ENCODE measurements at regions not wholly inside any gene's neighbourhood (a gene's known extent, or its start where the extent isn't known, plus 50 kb on each side); places are given as distances from the start of the nearest gene placed in this dataset.

DNA sequence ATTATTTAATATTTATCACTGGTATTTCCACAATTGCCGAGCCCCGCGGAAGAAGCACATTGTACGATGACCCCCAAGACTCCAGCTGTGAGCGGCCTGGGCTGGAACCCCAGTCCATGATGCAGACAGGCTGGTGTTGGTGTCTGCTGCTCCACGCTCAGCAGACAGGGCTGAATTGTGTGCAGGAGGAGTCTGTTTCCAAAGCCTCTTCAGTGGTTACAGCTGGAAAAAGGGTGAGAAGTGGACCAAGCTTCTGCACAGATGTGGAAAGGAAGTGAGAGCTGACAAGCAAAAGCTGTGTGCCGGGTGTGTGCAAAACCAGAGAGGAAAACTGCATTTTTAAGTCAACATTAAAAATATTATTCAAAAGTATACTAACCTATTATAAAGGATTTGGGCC, 500.4 kb downstream of the GALR1 start:
- TF ChIP-seq POLR2A (IDR thresholded peaks at IDR 0.05) (no peak), POLR2AphosphoS5 (IDR thresholded peaks at IDR 0.05) (no peak)
- TF ChIP-seq, protein P1, sequence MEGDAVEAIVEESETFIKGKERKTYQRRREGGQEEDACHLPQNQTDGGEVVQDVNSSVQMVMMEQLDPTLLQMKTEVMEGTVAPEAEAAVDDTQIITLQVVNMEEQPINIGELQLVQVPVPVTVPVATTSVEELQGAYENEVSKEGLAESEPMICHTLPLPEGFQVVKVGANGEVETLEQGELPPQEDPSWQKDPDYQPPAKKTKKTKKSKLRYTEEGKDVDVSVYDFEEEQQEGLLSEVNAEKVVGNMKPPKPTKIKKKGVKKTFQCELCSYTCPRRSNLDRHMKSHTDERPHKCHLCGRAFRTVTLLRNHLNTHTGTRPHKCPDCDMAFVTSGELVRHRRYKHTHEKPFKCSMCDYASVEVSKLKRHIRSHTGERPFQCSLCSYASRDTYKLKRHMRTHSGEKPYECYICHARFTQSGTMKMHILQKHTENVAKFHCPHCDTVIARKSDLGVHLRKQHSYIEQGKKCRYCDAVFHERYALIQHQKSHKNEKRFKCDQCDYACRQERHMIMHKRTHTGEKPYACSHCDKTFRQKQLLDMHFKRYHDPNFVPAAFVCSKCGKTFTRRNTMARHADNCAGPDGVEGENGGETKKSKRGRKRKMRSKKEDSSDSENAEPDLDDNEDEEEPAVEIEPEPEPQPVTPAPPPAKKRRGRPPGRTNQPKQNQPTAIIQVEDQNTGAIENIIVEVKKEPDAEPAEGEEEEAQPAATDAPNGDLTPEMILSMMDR (IDR thresholded peaks at IDR 0.05 in 8 of 11, conservative IDR thresholded peaks at IDR 0.05 in 3 of 11), result no peak
- WGBS, 5 donors, result 83 to 88% (median 85%) methylated on average over 7 of the region's 7 CpGs

DNA sequence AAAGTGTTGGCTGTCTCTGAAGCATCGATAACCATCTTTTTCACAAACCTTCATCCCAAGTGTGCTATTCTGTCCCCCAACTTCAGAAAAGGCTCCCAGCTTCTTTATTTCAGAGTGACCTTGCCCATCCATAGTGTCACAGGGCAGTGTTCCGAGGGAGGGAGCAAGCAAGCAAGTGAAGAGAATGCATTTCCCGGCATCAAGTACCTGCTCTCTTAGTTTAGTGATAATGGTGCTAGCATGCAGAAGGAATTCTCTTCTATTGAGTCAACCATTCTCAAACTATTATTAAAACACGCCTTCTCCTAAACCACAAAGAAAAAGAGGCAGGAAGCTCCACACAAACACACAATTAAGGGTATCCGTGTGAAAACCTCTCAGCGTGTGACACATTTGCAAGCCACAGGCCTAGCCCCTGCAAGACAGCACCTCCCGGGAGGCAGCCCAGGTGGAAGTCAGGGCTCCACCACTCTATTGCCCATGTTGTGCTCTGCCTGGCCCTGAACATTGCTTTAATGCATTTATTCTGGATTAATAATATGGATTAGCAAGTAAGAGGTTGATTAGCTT, 504.9 kb downstream of the GALR1 start:
- Histone ChIP-seq H3K27me3 (replicated peaks in 1 of 7) (peaks cover 0 to 18% (median 0%) of the 10 kb centered on the region in 7 donors), H3K36me3 (no peaks in the 10 kb centered on the region), H3K9me3 (no peaks in the 10 kb centered on the region), H3K27ac (no peak overlapping the region), H3K4me1 (no peaks in the 10 kb centered on the region), H3K4me3 (no peak overlapping the region)
- intact Hi-C loops (cut with DNase I; ENCODE audit: low total_unique reads), result no loop called here
- TF ChIP-seq POLR2A (IDR thresholded peaks at IDR 0.05) (no peak), POLR2AphosphoS5 (IDR thresholded peaks at IDR 0.05) (no peak)
- TF ChIP-seq, protein P1 (IDR thresholded peaks at IDR 0.05 in 8 of 11, conservative IDR thresholded peaks at IDR 0.05 in 3 of 11), result no peak
- DNase-seq, result no peak
- WGBS, 5 donors, result 35 to 46% (median 44%) methylated on average over 7 of the region's 7 CpGs

More for the DNA sequence above, 500.4 kb downstream of the GALR1 start:
- Histone ChIP-seq H3K27ac (no peak overlapping the region), H3K36me3 (no peaks in the 10 kb centered on the region), H3K27me3 (replicated peaks in 1 of 7) (peaks cover 0 to 17% (median 0%) of the 10 kb centered on the region in 7 donors), H3K4me1 (no peaks in the 10 kb centered on the region), H3K4me3 (no peak overlapping the region), H3K9me3 (no peaks in the 10 kb centered on the region)
- intact Hi-C loops (cut with DNase I; ENCODE audit: low total_unique reads), result no loop called here
- no peak for DNase-seq

DNA sequence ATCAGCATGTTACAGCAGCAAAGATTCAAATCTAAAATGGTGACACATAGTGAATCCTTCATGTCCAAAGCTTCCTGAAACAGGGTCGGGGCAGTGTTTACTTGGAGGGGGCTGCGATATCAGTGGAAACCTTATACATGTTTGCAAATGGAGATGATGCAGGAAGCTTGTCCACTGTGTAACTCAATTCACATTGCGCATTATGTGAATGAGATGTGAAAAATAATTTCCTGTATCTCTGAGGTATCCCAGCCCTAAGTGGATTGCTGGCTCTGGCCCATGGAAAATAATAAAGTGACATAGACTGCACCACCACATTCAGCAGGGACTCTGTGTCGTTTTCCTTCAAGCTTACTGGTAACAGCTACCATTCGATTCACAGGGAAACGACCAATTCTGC, 505.5 kb downstream of the GALR1 start:
- H3K4me1 ChIP-seq, result no peaks in the 10 kb centered on the region
- H3K27ac ChIP-seq, result no peak overlapping the region
- no peak for DNase-seq
- peaks cover 0 to 18% (median 0%) of the 10 kb centered on the region in 7 donors for H3K27me3 ChIP-seq (replicated peaks in 1 of 7)
- H3K9me3 ChIP-seq, result no peaks in the 10 kb centered on the region
- TF ChIP-seq POLR2A (IDR thresholded peaks at IDR 0.05), result no peak
- TF ChIP-seq POLR2AphosphoS5 (IDR thresholded peaks at IDR 0.05), result no peak
- TF ChIP-seq, protein P1 (IDR thresholded peaks at IDR 0.05 in 8 of 11, conservative IDR thresholded peaks at IDR 0.05 in 3 of 11), result no peak
- intact Hi-C loops (cut with DNase I; ENCODE audit: low total_unique reads), result no loop called here
- WGBS, 5 donors, result 66 to 80% (median 72%) methylated on average over 6 of the region's 6 CpGs
- H3K36me3 ChIP-seq, result no peaks in the 10 kb centered on the region
- H3K4me3 ChIP-seq, result no peak overlapping the region

DNA sequence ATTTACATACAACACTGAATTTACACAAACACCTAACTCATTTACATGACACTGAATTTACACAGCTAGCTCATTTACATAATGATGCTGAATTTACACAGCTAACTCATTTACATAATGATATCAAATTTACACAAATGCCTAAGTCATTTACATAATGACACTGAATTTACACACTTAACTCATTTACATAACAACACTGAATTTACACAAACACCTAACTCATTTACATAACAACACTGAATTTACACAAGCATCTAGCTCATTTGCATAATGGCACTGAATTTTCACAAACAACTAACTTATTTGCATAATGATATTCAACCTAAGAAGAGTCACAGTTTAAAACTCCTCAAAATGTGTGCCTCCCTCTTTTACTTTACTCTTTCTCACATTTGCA, 511.7 kb downstream of the GALR1 start:
- DNase-seq, result no peak
- peaks cover 0 to 20% (median 0%) of the 10 kb centered on the region in 7 donors for H3K27me3 ChIP-seq (replicated peaks in 1 of 7)
- H3K36me3 ChIP-seq, result no peaks in the 10 kb centered on the region
- intact Hi-C loops (cut with DNase I; ENCODE audit: low total_unique reads), result no loop called here
- H3K27ac ChIP-seq, result no peak overlapping the region
- H3K4me1 ChIP-seq, result peaks cover 0 to 8% (median 0%) of the 10 kb centered on the region in 6 donors
- no peak for TF ChIP-seq POLR2AphosphoS5 (IDR thresholded peaks at IDR 0.05)
- TF ChIP-seq POLR2A (IDR thresholded peaks at IDR 0.05), result no peak
- TF ChIP-seq, protein P1 (IDR thresholded peaks at IDR 0.05 in 8 of 11, conservative IDR thresholded peaks at IDR 0.05 in 3 of 11), result no peak
- H3K4me3 ChIP-seq, result no peak overlapping the region
- no peaks in the 10 kb centered on the region for H3K9me3 ChIP-seq

Measured in spleen (tissue), 11 donors.